ENCODE measurements at regions not wholly inside any gene's neighbourhood (a gene's known extent, or its start where the extent isn't known, plus 50 kb on each side); places are given as distances from the start of the nearest gene placed in this dataset.

- no peak overlapping the region for H2AFZ ChIP-seq (ENCODE audit: insufficient read depth, low read depth, low read length, poor library complexity, severe bottlenecking)
- no peak overlapping the region for H3K27ac ChIP-seq (ENCODE audit: low read depth in 1 of 2, low read length in 2 of 2)
- no CpG with 5 or more reads among the region's 1 CpG for WGBS (ENCODE audit: insufficient coverage)
- no peak for TF ChIP-seq CTCF (IDR thresholded peaks at IDR 0.05)
- no peaks in the 10 kb centered on the region for H3K36me3 ChIP-seq (replicated peaks in 1 of 2; ENCODE audit: control insufficient read depth in 1 of 2, insufficient read depth in 2 of 2, low read length in 2 of 2)
- H3K4me2 ChIP-seq (replicated peaks; ENCODE audit: extremely low read depth, low read length, poor library complexity, severe bottlenecking), result no peak overlapping the region
- Mint-ChIP-seq H3K27me3 (ENCODE audit: low read depth in 3 of 3) (no peaks in the 10 kb centered on the region), H3K4me3 (no peak overlapping the region), H3K27ac (no peak overlapping the region), H3K4me1 (no peaks in the 10 kb centered on the region), H3K9me3 (peaks cover 0 to 6% (median 3%) of the 10 kb centered on the region in 7 donors), H3K36me3 (no peaks in the 10 kb centered on the region)
- H3K4me3 ChIP-seq (replicated peaks in 1 of 3; ENCODE audit: low read depth in 2 of 3, low read length in 3 of 3), result no peak overlapping the region
- DNase-seq, result no peak
- intact Hi-C loops (cut with micrococcal nuclease), result no loop called here
- H3K79me2 ChIP-seq (ENCODE audit: insufficient read depth, low read length), result no peaks in the 10 kb centered on the region
- no peaks in the 10 kb centered on the region for H3K27me3 ChIP-seq (ENCODE audit: control insufficient read depth in 2 of 2, insufficient read depth in 2 of 2, low read length in 2 of 2)
- no peaks in the 10 kb centered on the region for H3K9me3 ChIP-seq (replicated peaks in 1 of 2; ENCODE audit: control insufficient read depth in 1 of 2, insufficient read depth in 1 of 2, low read length in 2 of 2)
- no peak overlapping the region for H3K9ac ChIP-seq (ENCODE audit: insufficient read depth, low read length, poor library complexity, severe bottlenecking)
- H4K20me1 ChIP-seq (ENCODE audit: insufficient read depth, low read length), result no peaks in the 10 kb centered on the region
- no peaks in the 10 kb centered on the region for H3K4me1 ChIP-seq (ENCODE audit: control insufficient read depth in 1 of 2, insufficient read depth in 2 of 2, low read length in 2 of 2)
Observed at GRCh38 chr5:63822614-63823013, 139.6 kb downstream of the HTR1A start.

GRCh38 chr5:63820577-63820976 is 141.7 kb downstream of the HTR1A start:
- Histone ChIP-seq H3K4me2 (replicated peaks; ENCODE audit: extremely low read depth, low read length, poor library complexity, severe bottlenecking) (no peak overlapping the region), H3K9me3 (replicated peaks in 1 of 2; ENCODE audit: control insufficient read depth in 1 of 2, insufficient read depth in 1 of 2, low read length in 2 of 2) (peaks cover under 1 to 6% of the 10 kb centered on the region in 2 donors), H2AFZ (ENCODE audit: insufficient read depth, low read depth, low read length, poor library complexity, severe bottlenecking) (no peak overlapping the region), H3K79me2 (ENCODE audit: insufficient read depth, low read length) (no peaks in the 10 kb centered on the region), H3K36me3 (replicated peaks in 1 of 2; ENCODE audit: control insufficient read depth in 1 of 2, insufficient read depth in 2 of 2, low read length in 2 of 2) (no peaks in the 10 kb centered on the region), H3K4me3 (replicated peaks in 1 of 3; ENCODE audit: low read depth in 2 of 3, low read length in 3 of 3) (no peak overlapping the region), H3K27ac (ENCODE audit: low read depth in 1 of 2, low read length in 2 of 2) (no peak overlapping the region), H3K9ac (ENCODE audit: insufficient read depth, low read length, poor library complexity, severe bottlenecking) (no peak overlapping the region), H4K20me1 (ENCODE audit: insufficient read depth, low read length) (no peaks in the 10 kb centered on the region), H3K27me3 (ENCODE audit: control insufficient read depth in 2 of 2, insufficient read depth in 2 of 2, low read length in 2 of 2) (no peaks in the 10 kb centered on the region), H3K4me1 (ENCODE audit: control insufficient read depth in 1 of 2, insufficient read depth in 2 of 2, low read length in 2 of 2) (no peaks in the 10 kb centered on the region)
- WGBS (ENCODE audit: insufficient coverage), result 71% methylated on average over 3 of the region's 3 CpGs
- TF ChIP-seq CTCF (IDR thresholded peaks at IDR 0.05), result no peak
- Mint-ChIP-seq H3K36me3 (no peaks in the 10 kb centered on the region), H3K27me3 (ENCODE audit: low read depth in 3 of 3) (no peaks in the 10 kb centered on the region), H3K4me1 (no peaks in the 10 kb centered on the region), H3K9me3 (peaks cover 0 to 10% (median 4%) of the 10 kb centered on the region in 7 donors), H3K27ac (no peak overlapping the region), H3K4me3 (no peak overlapping the region)
- DNase-seq, result no peak
- intact Hi-C loops (cut with micrococcal nuclease), result no loop called here

Measured in CD14-positive monocyte (primary cell).